ENCODE measurements at regions not wholly inside any gene's neighbourhood (a gene's known extent, or its start where the extent isn't known, plus 50 kb on each side); places are given as distances from the start of the nearest gene placed in this dataset.

DNA sequence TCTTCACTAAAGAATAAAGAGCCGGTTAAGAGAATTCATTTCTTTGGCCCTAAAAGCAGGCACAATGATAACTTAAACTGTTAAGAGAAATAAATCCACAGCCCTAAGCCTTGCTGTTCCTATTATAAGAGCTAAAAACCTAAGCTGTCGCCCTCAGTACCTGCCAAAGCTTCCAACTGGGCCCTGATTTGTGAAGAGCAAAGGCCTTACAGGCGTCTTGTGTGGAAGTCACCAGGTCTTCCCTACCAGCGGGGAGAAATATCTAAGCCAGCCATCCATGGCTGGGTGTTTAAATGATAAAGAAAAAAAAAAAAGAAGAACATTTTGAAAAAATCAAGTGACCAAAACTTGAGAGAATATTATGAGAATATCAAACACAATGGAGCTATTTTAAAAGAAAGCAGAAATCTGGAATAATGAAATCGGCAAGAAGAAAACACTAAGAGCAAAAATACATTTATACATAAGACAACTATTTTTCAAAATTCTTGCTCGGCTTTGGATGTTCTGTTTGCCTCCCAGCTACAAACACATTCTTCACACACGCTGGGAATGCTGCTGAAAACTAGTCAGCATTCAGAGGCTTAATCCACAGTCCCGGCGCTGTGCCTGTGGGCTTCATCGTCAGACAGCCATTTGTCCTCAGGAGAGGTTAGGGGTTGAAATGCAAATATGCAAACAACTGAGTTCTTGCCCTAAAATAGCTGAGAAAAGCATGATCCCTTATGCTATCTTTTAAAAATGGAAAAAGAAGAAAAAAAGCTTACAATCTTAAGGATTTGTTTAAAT lies 89.8 kb upstream of the LSM14A start:
- H3K27ac ChIP-seq (ENCODE audit: low read depth in 2 of 2, low read length in 1 of 2): no peak overlapping the region
- WGBS (ENCODE audit: low lambda C conversion rate): 47% methylated on average over 10 of the region's 10 CpGs
- TF ChIP-seq RAD21 (IDR thresholded peaks at IDR 0.05; ENCODE audit: low read length) (no peak), USF2 (IDR thresholded peaks at IDR 0.05; ENCODE audit: borderline replicate concordance, low read depth, low read length) (no peak), EP300 (IDR thresholded peaks at IDR 0.05; ENCODE audit: borderline replicate concordance in 1 of 2, low read depth in 1 of 2, low read length in 1 of 2) (no peak), FOSL2 (IDR thresholded peaks at IDR 0.05; ENCODE audit: borderline replicate concordance, low read depth) (no peak), FOXJ3 (CRISPR knock-in tag; IDR thresholded peaks at IDR 0.05) (no peak), MEF2A (IDR thresholded peaks at IDR 0.05; ENCODE audit: borderline replicate concordance, low read depth) (no peak), REST (IDR thresholded peaks at IDR 0.05; ENCODE audit: low read depth, low read length) (no peak), SMC3 (IDR thresholded peaks at IDR 0.05; ENCODE audit: low read depth, low read length) (no peak), ELF1 (IDR thresholded peaks at IDR 0.05) (no peak)
- TF ChIP-seq, protein P1, sequence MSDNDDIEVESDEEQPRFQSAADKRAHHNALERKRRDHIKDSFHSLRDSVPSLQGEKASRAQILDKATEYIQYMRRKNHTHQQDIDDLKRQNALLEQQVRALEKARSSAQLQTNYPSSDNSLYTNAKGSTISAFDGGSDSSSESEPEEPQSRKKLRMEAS (IDR thresholded peaks at IDR 0.05; ENCODE audit: low read depth): no peak
- H3K79me2 ChIP-seq (ENCODE audit: insufficient read depth): no peaks in the 10 kb centered on the region
- H3K4me3 ChIP-seq (ENCODE audit: low read depth in 2 of 2, low read length in 1 of 2): no peak overlapping the region
- no peaks in the 10 kb centered on the region for H3K9me3 ChIP-seq
- H3K9me2 ChIP-seq: no peaks in the 10 kb centered on the region
- H3K4me2 ChIP-seq: no peak overlapping the region
- H3K36me3 ChIP-seq (replicated peaks in 1 of 2; ENCODE audit: control insufficient read depth in 1 of 2, insufficient read depth in 2 of 2, low read length in 1 of 2): no peaks in the 10 kb centered on the region
- CTCF ChIA-PET: interaction anchor here (1.3 to 6.9 kb wide), 5 partner anchors 13 to 305 kb away, joined by 4 to 52 read pairs (median 10); no protein-coding TSS in a partner anchor
- POLR2A ChIA-PET: no interaction called here
- H3K9ac ChIP-seq: no peak overlapping the region
- no peak overlapping the region for H2AFZ ChIP-seq (ENCODE audit: low read depth)
- no peaks in the 10 kb centered on the region for H3K27me3 ChIP-seq (ENCODE audit: insufficient read depth)
- no peak for DNase-seq
- H4K20me1 ChIP-seq (ENCODE audit: insufficient read depth): no peaks in the 10 kb centered on the region
- H3F3A ChIP-seq (replicated peaks; ENCODE audit: insufficient read depth): no peaks in the 10 kb centered on the region
- no peaks in the 10 kb centered on the region for H3K4me1 ChIP-seq (ENCODE audit: control insufficient read depth in 1 of 2, insufficient read depth in 2 of 2, low read depth in 1 of 2, low read length in 1 of 2)

Measured in SK-N-SH (cell line).